Endothelial cell of umbilical vein (primary cell): ENCODE measurements at regions not wholly inside any gene's neighbourhood (a gene's known extent, or its start where the extent isn't known, plus 50 kb on each side); places are given as distances from the start of the nearest gene placed in this dataset.

Source experiments
- BruUV-seq: library from RNA; stranded (reverse); fragments of 400-500 nt; replicated peaks from 2 replicates; lab custom pipeline; 2021; lab: Mats Ljungman, UMichigan
- CTCF ChIA-PET: fragments of 300-600, 350-600 bp; sonication (Branson Sonifier 250); formaldehyde crosslinking; loops from one replicate; lab custom pipeline; 2021; ENCODE audit warnings: antibody characterized with exemption, inconsistent platforms; lab: Charles Lee
- POLR2A ChIA-PET: fragments of 300-600, 350-600 bp; sonication (Branson Sonifier 250); formaldehyde crosslinking; loops from one replicate; lab custom pipeline; 2021; ENCODE audit warnings: antibody characterized with exemption, inconsistent platforms; lab: Charles Lee
- DNase-seq: peaks from one replicate; pipeline ENCODE4 v3.0.0-alpha.2; 2011; ENCODE audit warnings: low read depth, low spot score
- FAIRE-seq: peaks from 2 replicates; lab custom pipeline; 2011; peaks lifted over from hg19 to GRCh38; lab: Jason Lieb, UNC
- H2AFZ ChIP-seq: 2 replicates; pipeline ENCODE4 v1.6.0; 2012; ENCODE audit warnings: low read depth, low read length, control low read depth, inconsistent platforms
- H3K27ac ChIP-seq: 2 replicates; pipeline ENCODE4 v1.5.1; 2011; ENCODE audit warnings: low read depth, mild to moderate bottlenecking, control low read depth, low read length, moderate library complexity; ENCODE audit not compliant: insufficient read depth
- H3K27me3 ChIP-seq, 2 experiments: 2 replicates each; pipeline versions ENCODE4 v1.6.0 to v1.6.1; 2011; ENCODE audit warnings: low read length in 2 of 2, mixed read lengths in 1 of 2; ENCODE audit not compliant: control insufficient read depth in 2 of 2, insufficient read depth in 2 of 2
- H3K36me3 ChIP-seq, 2 experiments: 2 replicates in 1 of 2; 3 replicates in 1 of 2; pipeline ENCODE4 v1.5.1; 2011; ENCODE audit warnings: low read length in 2 of 2, mild to moderate bottlenecking in 1 of 2, moderate library complexity in 1 of 2; ENCODE audit not compliant: control insufficient read depth in 2 of 2, insufficient read depth in 2 of 2; ENCODE audit errors: extremely low read depth in 1 of 2
- H3K4me1 ChIP-seq: 3 replicates; pipeline ENCODE4 v1.5.1; 2011; ENCODE audit warnings: mild to moderate bottlenecking, low read length; ENCODE audit not compliant: control insufficient read depth, insufficient read depth; ENCODE audit errors: extremely low read depth
- H3K4me2 ChIP-seq: 2 replicates; pipeline ENCODE4 v1.6.1; 2011; ENCODE audit warnings: low read length, control low read depth, mixed read lengths; ENCODE audit not compliant: insufficient read depth
- H3K4me3 ChIP-seq, 3 experiments: fragments of 200-600 bp in 1 of 3; sonication (generic), shearing (Covaris generic) in 1 of 3; replicated peaks in 1 of 3; 2 replicates each; pipeline ENCODE4 v1.5.1; 2011 to 2016; ENCODE audit warnings: control low read depth in 3 of 3, low read length in 3 of 3, mild to moderate bottlenecking in 2 of 3, inconsistent platforms in 1 of 3, low read depth in 1 of 3, moderate library complexity in 1 of 3; ENCODE audit not compliant: insufficient read depth in 1 of 3
- H3K79me2 ChIP-seq: 2 replicates; pipeline ENCODE4 v1.6.0; 2012; ENCODE audit warnings: low read length, inconsistent platforms; ENCODE audit not compliant: control insufficient read depth, insufficient read depth
- H3K9ac ChIP-seq: replicated peaks from 2 replicates; pipeline ENCODE3; 2011; ENCODE audit warnings: low read length, control low read depth; ENCODE audit not compliant: insufficient read depth; ENCODE audit errors: extremely low read depth
- H3K9me1 ChIP-seq: replicated peaks from 3 replicates; pipeline ENCODE4 v1.6.0; 2011; ENCODE audit warnings: mild to moderate bottlenecking, low read length; ENCODE audit not compliant: control insufficient read depth, insufficient read depth; ENCODE audit errors: extremely low read depth
- H3K9me3 ChIP-seq: replicated peaks from 2 replicates; pipeline ENCODE4 v1.5.1; 2012; ENCODE audit warnings: low read length, inconsistent platforms; ENCODE audit not compliant: control insufficient read depth, insufficient read depth
- H4K20me1 ChIP-seq: replicated peaks from 2 replicates; pipeline ENCODE3; 2011; ENCODE audit warnings: mild to moderate bottlenecking, low read length; ENCODE audit not compliant: control insufficient read depth, insufficient read depth; ENCODE audit errors: extremely low read depth
- CTCF ChIP-seq, 2 donors: IDR thresholded peaks; 1 replicate in 1 of 2; 2 replicates in 1 of 2; pipeline ENCODE4 v1.5.1; 2011; ENCODE audit warnings: low read length in 2 of 2, mild to moderate bottlenecking in 2 of 2, moderate library complexity in 2 of 2, control low read depth in 1 of 2, inconsistent platforms in 1 of 2, low read depth in 1 of 2; ENCODE audit not compliant: insufficient read depth in 1 of 2; ENCODE audit errors: extremely low read depth in 1 of 2
- EZH2 ChIP-seq: IDR thresholded peaks from 2 replicates; pipeline ENCODE4 v1.6.1; 2012; ENCODE audit warnings: borderline replicate concordance, low read depth, mild to moderate bottlenecking, moderate library complexity, low read length, inconsistent platforms; ENCODE audit not compliant: severe bottlenecking
- FOS ChIP-seq: IDR thresholded peaks from 2 replicates; pipeline ENCODE4 v1.6.1; 2011; ENCODE audit warnings: mild to moderate bottlenecking, low read length, moderate library complexity, borderline replicate concordance; ENCODE audit not compliant: insufficient read depth
- GATA2 ChIP-seq: IDR thresholded peaks from 2 replicates; pipeline ENCODE4 v1.7.0; 2011; ENCODE audit warnings: low read depth, mild to moderate bottlenecking, moderate library complexity, mixed read lengths, low read length; ENCODE audit not compliant: insufficient read length, insufficient read depth
- JUN ChIP-seq: IDR thresholded peaks from 2 replicates; pipeline ENCODE4 v1.6.1; 2011; ENCODE audit warnings: borderline replicate concordance, low read depth; ENCODE audit not compliant: insufficient read length, insufficient read depth
- MAX ChIP-seq: IDR thresholded peaks from 2 replicates; pipeline ENCODE4 v1.6.1; 2011; ENCODE audit not compliant: insufficient read depth, insufficient read length
- MYC ChIP-seq: IDR thresholded peaks from one replicate; pipeline ENCODE4 v1.6.1; 2011; ENCODE audit warnings: mild to moderate bottlenecking, low read depth, low read length
- POLR2A ChIP-seq: IDR thresholded peaks from 2 replicates; pipeline ENCODE4 v1.6.1; 2012; ENCODE audit warnings: low read depth, mild to moderate bottlenecking, control low read depth, low read length
- POLR2AphosphoS5 ChIP-seq: IDR thresholded peaks from 2 replicates; pipeline ENCODE4 v1.6.1; 2012; ENCODE audit warnings: low read depth, mild to moderate bottlenecking, control low read depth, low read length, moderate library complexity; ENCODE audit not compliant: insufficient read depth
- dilution Hi-C: fragments of 300-500 bp; cut with MboI; formaldehyde crosslinking; loops from one replicate; pipeline ENCODE4 v1.15.0; 2019; ENCODE audit warnings: low sequenced_read_pairs; ENCODE audit not compliant: extremely low pct_ligation_motif_present
- intact Hi-C: fragments of 100-400 bp; cut with micrococcal nuclease; formaldehyde crosslinking; loops from one replicate; pipeline ENCODE4 v1.10.0; 2022

- Histone ChIP-seq H2AFZ (no peak overlapping the region), H3K27ac (no peak overlapping the region), H3K4me2 (no peak overlapping the region), H3K27me3 (no peaks in the 10 kb centered on the region), H3K9ac (no peak overlapping the region), H3K4me1 (no peaks in the 10 kb centered on the region), H3K4me3 (no peak overlapping the region), H3K9me1 (no peaks in the 10 kb centered on the region), H3K79me2 (no peaks in the 10 kb centered on the region), H4K20me1 (no peaks in the 10 kb centered on the region), H3K36me3 (no peaks in the 10 kb centered on the region), H3K9me3 (peaks cover 2% of the 10 kb centered on the region)
- no peak for DNase-seq
- POLR2A ChIA-PET, result no interaction called here
- dilution Hi-C loops, result no loop called here
- BruUV-seq, result no TSS peak
- CTCF ChIA-PET, result no interaction called here
- no peak for TF ChIP-seq EZH2
- no peak for TF ChIP-seq CTCF (IDR thresholded peaks at IDR 0.05; ENCODE audit: extremely low read depth in 1 of 2, insufficient read depth in 1 of 2, low read depth in 1 of 2, low read length in 2 of 2)
- TF ChIP-seq POLR2AphosphoS5, result no peak
- TF ChIP-seq FOS, result no peak
- no peak for TF ChIP-seq GATA2
- TF ChIP-seq MYC, result no peak
- no peak for TF ChIP-seq MAX
- TF ChIP-seq POLR2A, result no peak
- no peak for TF ChIP-seq JUN
- intact Hi-C loops, result no loop called here
- FAIRE-seq, result no peak
These were observed 261.0 kb downstream of the ZNF516 start for GRCh38 chr18:76233876-76234675.
